Smooth muscle cell of the brain vasculature (primary cell): ENCODE measurements at regions not wholly inside any gene's neighbourhood (a gene's known extent, or its start where the extent isn't known, plus 50 kb on each side); places are given as distances from the start of the nearest gene placed in this dataset.

Experiments used
- DNase-seq: peaks from one replicate; pipeline ENCODE4 v3.0.0-alpha.2; 2012; ENCODE audit warnings: low read depth, low spot score

DNA sequence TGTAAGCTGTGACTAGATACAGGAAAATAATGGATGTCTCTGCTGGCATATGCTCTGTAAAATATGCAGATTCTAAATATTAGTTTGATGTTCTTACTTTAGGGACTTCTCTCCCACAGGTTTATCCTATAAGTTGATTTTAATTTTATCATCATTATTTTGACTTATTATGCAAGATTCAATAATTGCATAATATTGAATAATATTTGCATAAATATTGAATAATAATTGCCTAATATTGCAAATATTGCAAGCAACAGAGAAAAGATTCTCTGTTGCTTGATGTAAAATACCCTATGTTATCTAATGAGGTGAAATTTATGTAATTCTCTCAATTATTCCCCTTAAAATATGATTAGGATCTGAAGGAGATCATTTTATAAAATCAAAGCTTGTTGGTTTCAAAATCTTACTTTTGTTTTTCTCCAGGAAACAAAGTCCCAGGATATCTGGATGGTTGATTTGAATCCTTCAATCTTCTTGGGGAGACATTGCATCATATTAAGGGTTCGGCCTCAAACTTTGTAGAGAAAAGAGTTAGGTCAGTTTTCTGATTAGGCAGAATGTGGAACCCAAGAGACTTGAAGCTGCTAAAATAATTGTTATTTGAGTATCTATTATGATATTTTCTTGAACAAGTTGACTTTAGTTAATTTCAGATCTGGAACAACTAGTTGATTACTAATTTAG is 92.8 kb upstream of the MTPN start:
- no peak for DNase-seq

- no peak for DNase-seq
These were observed 90.1 kb upstream of the MTPN start for GRCh38 chr7:136067277-136067676.

DNA sequence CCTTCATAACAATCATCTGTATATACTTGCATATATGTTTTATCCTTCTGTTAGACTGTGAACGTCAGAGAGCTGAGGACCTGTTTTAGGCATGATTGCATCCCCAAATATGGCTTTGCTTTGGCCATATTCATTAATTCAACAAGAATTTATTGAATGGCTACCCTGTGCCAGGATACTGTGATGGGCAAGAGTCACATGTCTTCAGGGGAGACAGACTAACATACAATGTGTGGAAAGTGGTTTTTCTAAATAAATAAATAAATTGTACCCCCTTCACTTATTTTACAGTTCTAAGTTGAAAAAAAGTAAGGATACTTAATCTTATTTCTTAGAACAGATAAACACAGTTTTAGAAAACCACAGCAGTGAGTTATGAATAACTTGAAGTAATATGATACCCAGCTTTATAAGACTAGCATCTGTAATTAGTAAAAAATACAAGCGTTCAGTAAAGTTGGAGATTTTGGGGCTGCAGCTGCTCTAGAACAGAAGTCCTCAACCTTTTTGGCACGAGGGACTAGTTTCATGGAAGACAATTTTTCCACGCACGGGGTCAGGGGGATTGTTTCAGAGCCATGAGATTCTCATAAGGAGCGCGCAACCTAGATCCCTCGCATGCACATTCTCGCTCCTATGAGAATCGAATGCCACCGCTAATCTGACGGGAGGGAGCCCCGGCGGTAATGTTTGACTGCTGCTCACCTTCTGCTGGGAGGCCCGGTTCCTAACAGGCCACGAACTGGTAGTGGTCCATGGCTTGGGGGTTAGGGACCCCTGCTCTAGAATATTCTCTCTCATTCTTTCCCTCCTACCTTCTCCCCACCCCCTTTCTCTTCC is 89.4 kb upstream of the MTPN start:
- no peak for DNase-seq

- DNase-seq, result no peak
These were observed 87.6 kb upstream of the MTPN start for GRCh38 chr7:136064627-136065237.

DNA sequence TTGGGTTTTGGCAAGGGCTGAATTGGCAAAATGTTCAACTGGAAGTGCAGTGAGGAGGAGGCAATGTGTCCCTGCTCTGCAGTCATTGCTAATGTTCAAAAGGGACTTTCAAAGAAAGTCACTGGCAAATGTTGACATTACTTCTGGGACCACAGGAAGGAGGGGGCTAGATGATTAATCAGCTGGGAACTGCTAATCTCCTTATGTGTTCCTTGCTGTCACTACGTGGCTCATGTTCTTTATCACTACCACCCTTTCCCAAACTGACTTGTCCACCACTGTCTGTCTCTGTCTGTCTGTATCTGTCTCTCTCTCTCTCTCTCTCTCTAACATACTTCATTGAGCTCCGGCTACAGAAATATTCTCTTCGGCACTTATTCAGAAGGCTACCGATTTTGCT is 86.9 kb upstream of the MTPN start:
- no peak for DNase-seq

DNA sequence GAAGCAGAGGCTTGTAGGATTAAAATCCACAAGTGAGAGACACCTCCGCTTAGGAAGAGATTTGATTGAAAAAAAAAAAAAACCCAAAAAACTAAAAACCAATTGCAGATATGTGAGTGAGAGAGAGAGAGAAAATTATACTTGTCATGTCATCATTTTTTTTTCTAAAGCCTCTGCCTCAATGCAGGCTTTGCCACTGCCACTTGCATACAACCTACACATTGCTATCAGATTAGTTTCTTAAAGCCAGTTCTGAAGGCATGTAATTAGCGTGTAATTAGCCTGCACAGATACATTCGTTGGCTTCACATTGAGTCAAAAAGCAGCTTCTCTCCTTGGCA is 86.1 kb upstream of the MTPN start:
- DNase-seq, result no peak

DNA sequence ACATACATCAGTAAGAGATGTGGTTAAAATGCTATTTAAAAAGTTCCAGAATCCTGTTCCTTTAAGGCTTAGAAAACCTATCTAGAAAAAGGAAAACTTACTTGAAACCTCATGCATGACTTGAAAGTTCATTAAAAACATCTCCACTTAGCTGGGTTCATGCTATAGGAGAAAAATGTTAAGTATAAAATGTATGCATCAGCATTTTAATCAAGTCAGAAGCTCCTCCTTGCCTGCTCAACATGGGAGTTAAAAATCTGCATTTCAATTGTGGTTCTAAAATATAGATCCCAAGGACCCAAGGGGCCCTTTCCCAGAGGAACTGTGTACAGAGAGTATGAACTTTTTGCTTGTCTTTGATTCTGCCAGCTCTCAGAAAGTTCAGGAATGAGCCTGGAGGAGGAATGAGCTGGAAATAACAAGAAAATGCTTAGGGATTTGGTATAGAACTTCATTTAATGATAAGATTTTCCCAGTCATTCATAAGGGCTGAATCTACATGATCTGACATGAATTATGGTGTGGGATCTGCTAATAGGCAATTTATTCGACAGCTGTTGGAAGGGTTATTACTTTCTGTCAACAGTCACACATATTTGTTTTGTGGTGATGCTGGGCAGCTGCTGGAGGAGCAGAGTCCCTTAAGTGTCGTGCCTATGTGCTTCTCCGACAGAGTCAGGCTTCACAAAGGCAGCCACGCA is 85.6 kb upstream of the MTPN start:
- DNase-seq, result no peak

- no peak for DNase-seq
These were observed 84.3 kb upstream of the MTPN start for GRCh38 chr7:136061433-136061832.

DNA sequence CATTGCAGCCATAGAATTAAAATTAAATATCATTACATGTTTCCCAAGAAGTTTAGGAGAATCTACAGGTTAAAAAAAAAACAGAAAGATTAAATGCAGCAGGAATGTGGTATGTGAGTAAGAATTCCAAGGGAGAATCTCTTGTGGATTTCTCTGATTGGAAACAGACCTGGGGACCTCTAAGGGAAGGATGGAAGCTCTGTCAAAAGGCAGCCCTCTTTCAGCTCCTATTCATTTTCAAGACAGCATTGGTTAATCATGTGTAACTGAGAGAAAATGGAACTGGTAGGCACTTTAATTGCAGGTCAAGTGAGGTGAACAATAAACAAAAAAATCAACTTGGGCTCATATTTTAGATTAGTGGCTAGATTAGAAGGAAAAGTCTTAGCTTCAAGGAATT is 81.4 kb upstream of the MTPN start:
- DNase-seq, result no peak

DNA sequence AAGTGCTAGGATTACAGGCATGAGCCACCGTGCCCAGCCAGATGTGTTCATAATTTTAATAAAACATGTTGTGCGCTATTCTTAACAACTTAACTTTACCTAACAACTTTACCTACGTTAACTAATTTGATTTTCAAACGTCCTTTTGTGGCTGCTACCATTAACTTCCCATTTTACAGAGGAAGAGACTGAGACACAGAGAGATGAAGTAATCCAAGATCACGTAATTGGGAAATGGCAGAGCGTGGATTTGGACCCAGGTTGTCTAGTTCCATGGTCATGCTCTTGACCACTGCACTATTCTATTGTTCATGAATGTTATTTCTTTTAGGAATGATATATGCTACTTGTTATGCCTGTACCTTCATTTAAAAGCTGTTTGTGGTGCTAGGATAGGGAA is 80.3 kb upstream of the MTPN start:
- no peak for DNase-seq

DNA sequence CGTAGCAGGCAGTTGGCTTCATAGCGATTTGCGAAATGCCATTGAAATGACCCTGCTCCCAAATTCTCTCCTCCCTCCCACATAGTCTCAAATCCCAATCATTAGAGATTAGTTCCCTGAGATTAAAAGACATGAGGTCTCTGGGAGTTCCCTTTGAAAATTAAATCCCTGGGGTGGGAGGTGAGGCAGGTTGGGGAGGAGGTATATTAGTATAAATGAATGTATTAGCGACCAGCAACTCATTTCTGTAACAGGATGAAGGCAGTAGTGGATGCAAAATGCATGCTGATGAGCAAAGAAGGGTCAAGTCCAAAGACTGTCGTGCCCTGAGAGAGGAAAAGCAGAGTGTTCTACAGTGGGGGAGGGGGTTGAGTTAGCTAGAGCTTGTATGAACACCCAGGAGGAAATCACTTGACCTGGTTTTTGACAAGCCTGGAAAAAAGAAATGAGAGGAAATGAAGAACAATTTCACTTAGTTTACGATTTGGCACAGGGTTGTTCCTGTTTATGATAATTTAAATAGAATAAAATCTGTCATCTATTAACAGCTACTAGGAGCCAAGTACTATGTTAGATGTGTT is 79.6 kb upstream of the MTPN start:
- DNase-seq, result no peak

DNA sequence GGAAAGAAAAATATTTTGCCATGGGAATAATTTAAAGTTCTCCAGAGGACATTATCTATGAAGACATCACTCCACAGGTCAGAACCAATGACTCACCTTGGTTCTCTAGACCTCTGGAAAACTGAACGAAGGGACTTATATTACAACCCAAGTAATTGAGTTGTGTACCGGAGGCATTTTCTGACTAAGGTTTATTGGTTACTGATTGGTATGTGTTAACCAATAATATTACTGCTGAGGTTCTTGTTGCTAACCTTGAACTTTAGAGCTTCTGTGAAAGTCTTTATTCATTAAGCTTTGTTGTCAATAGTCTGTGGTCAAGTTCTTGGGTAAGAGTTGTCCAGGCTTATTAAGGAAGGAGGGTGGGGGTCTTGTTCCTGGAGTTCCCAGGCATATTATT is 78.1 kb upstream of the MTPN start:
- no peak for DNase-seq

GRCh38 chr7:136053689-136054485 is 76.7 kb upstream of the MTPN start:
- no peak for DNase-seq

- no peak for DNase-seq
These were observed 74.2 kb upstream of the MTPN start for GRCh38 chr7:136051203-136051928.

- no peak for DNase-seq
These were observed 73.3 kb upstream of the MTPN start for GRCh38 chr7:136050462-136050847.

- no peak for DNase-seq
These were observed 72.8 kb upstream of the MTPN start for GRCh38 chr7:136049818-136050461.

DNA sequence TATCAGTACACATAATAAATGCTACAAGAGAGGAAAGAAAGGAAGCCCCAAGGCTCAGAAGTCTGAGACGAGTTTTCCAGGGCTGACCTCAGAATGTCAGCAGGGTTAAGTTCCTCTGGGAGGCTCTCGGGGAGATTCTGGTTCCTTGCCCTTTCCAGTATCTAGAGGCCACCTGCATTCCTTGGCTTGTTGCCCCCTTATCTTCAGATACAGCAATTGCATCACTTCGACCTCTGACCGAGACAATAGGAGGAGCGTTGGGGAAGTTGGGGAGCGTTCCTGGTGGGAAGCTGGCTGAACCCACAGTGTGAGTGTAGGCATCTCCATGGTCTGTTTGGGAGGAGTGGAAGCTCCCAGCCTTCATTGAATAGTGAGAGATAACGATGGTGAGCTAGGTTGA is 72.0 kb upstream of the MTPN start:
- DNase-seq, result no peak

DNA sequence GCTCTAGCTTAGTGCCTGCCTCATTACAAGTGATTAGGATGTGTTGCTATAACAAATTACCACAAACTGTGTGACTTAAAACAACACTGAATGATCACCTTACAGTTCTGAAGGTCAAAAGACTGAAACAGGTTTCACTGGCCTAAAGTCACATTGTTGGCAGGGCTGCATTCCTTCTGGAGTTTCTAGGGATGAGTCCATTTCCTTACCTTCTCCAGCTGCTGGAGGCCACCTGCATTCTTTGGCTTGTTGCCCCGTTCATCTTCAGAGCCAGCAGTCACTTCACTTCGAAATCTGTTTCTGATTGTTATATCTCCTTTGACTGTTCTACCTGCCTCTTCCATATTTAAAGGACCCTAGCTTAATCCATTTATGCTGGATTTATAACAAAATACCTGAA is 69.4 kb upstream of the MTPN start:
- no peak for DNase-seq

DNA sequence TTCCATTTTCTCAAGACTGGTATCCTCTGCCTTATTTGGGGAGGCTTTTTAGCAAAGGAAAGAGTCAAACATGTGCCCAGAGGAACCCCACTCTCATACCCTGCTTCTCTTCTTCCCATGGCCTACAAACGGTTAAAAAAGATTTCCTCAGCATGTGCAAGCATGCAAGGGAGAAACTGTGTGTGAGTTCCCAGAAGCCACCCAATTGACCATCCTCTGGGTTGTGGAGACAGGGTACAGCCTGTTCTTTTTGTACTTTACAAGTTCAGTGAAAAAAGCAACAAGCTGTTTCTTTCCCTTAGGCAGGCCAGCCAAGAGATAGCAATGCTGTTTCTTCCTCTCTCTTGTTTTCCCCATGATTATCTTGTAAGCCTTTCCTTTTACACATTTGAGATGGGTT is 68.8 kb upstream of the MTPN start:
- DNase-seq, result no peak

DNA sequence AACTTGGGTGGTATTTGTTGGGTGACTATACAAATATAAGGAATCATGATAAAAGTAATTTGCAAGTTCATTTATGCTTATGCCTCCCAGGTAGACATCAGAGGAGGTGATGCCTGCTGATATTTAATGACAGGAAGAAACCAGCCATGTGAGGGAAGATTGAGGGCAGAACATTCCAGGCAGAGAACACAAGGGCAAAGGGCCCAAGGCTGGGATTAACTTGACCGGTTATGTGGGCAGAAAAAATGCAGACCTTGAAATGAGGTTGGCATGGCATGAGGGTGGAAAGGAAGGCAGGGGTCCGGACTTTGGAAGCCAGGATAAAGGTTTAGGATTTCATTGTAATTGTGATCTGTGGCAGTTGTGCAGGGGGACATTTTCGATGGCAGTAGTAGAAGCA is 68.0 kb upstream of the MTPN start:
- DNase-seq, result no peak
